Fibroblast of lung (primary cell): ENCODE measurements at regions not wholly inside any gene's neighbourhood (a gene's known extent, or its start where the extent isn't known, plus 50 kb on each side); places are given as distances from the start of the nearest gene placed in this dataset.

Experiments used
- DNase-seq, 2 donors: peaks; one replicate each; pipeline versions ENCODE4 v3.0.0 to v3.0.0-alpha.2; 2010; ENCODE audit warnings: low read depth in 2 of 2
- H2AFZ ChIP-seq: 2 replicates; pipeline ENCODE4 v1.5.1; 2012; ENCODE audit warnings: low read length, control low read depth, inconsistent platforms
- H3K27ac ChIP-seq: 2 replicates; pipeline ENCODE4 v1.5.1; 2011; ENCODE audit warnings: low read length, control low read depth; ENCODE audit not compliant: insufficient read depth
- H3K27me3 ChIP-seq: 2 replicates; pipeline ENCODE4 v1.5.1; 2011; ENCODE audit warnings: mild to moderate bottlenecking, low read length; ENCODE audit not compliant: control insufficient read depth, insufficient read depth
- H3K36me3 ChIP-seq: 2 replicates; pipeline ENCODE4 v1.5.1; 2011; ENCODE audit warnings: low read length; ENCODE audit not compliant: control insufficient read depth, insufficient read depth
- H3K4me1 ChIP-seq: 2 replicates; pipeline ENCODE4 v1.5.1; 2011; ENCODE audit warnings: low read length; ENCODE audit not compliant: control insufficient read depth, insufficient read depth; ENCODE audit errors: extremely low read depth
- H3K4me2 ChIP-seq: 2 replicates; pipeline ENCODE4 v1.5.1; 2011; ENCODE audit warnings: low read length, control low read depth; ENCODE audit not compliant: insufficient read depth; ENCODE audit errors: extremely low read depth
- H3K4me3 ChIP-seq, 4 experiments: fragments of 200-600 bp in 1 of 4; sonication (generic) in 1 of 4; replicated peaks in 1 of 4; 2 replicates each; pipeline ENCODE4 v1.5.1; 2011 to 2016; ENCODE audit warnings: low read length in 4 of 4, low read depth in 3 of 4, mild to moderate bottlenecking in 3 of 4, control low read depth in 2 of 4, inconsistent platforms in 1 of 4, mixed read lengths in 1 of 4; ENCODE audit not compliant: insufficient read depth in 1 of 4; ENCODE audit errors: control extremely low read depth in 1 of 4
- H3K79me2 ChIP-seq: 2 replicates; pipeline ENCODE4 v1.5.1; 2012; ENCODE audit warnings: mild to moderate bottlenecking, low read length, inconsistent platforms; ENCODE audit not compliant: control insufficient read depth, insufficient read depth
- H3K9ac ChIP-seq: 2 replicates; pipeline ENCODE4 v1.5.1; 2011; ENCODE audit warnings: mild to moderate bottlenecking, low read length, control low read depth; ENCODE audit not compliant: insufficient read depth
- H3K9me3 ChIP-seq: 2 replicates; pipeline ENCODE4 v1.5.1; 2012; ENCODE audit warnings: low read depth, low read length; ENCODE audit not compliant: control insufficient read depth, insufficient read depth
- H4K20me1 ChIP-seq: 2 replicates; pipeline ENCODE4 v1.5.1; 2011; ENCODE audit warnings: low read length; ENCODE audit not compliant: control insufficient read depth, insufficient read depth; ENCODE audit errors: extremely low read depth
- EZH2 ChIP-seq: IDR thresholded peaks from 2 replicates; pipeline ENCODE4 v1.5.1; 2012; ENCODE audit warnings: low read length, control low read depth, mild to moderate bottlenecking; ENCODE audit errors: missing control alignments
- TF ChIP-seq, protein P1 (sequence below), 2 donors: IDR thresholded peaks in 1 of 2; conservative IDR thresholded peaks in 1 of 2; 1 replicate in 1 of 2; 2 replicates in 1 of 2; pipeline ENCODE4 v1.5.1; 2011 to 2012; ENCODE audit warnings: low read length in 2 of 2, control low read depth in 1 of 2, inconsistent platforms in 1 of 2, low read depth in 1 of 2, mild to moderate bottlenecking in 1 of 2

DNA sequence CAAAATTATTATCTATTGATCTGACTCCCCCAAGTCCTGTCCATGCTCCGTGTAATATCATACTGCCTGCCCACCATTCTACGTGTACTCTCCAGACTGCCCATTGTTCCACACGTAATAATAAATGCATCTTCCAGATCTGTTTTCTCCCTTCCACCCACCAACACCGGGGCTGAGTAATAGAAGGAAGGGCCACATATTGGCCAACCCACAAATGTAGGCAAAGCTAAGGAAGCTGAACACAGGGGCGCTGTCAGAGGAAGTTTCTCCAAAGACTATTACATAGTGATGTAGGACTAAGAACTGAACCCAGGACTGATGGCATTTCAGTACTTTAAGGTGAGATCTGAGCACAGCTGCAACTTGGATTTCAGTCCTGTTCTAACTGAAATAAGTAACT lies 135.8 kb upstream of the GUCY1A1 start:
- TF ChIP-seq EZH2 = no peak
- no peak for DNase-seq
- no peak overlapping the region for H3K4me2 ChIP-seq

DNA sequence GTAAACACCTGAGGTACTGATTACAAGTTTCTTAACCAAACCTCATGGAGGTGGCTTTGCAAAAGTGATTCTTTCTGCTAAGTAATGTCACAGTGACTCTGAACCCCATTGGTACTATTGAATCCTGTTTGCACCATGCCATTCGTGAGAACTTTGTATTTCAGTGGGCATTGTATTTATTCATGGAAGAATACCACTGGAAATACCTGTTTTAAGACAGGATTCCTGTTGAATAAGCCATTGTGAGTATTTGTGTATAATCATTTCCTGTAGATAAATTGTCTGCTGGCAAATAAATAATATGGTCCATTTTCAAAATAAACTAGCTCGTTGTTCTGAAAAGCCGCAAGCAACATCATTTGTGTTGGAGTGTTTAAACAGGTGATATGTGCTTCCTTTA lies 136.4 kb upstream of the GUCY1A1 start:
- Histone ChIP-seq H3K9me3 (no peaks in the 10 kb centered on the region), H3K4me1 (no peaks in the 10 kb centered on the region), H3K27me3 (no peaks in the 10 kb centered on the region), H3K79me2 (no peaks in the 10 kb centered on the region), H3K4me2 (no peak overlapping the region), H3K4me3 (no peak overlapping the region), H3K9ac (no peak overlapping the region), H2AFZ (no peak overlapping the region), H3K36me3 (no peaks in the 10 kb centered on the region), H4K20me1 (no peaks in the 10 kb centered on the region), H3K27ac (no peak overlapping the region)
- no peak for DNase-seq
- TF ChIP-seq, protein P1, sequence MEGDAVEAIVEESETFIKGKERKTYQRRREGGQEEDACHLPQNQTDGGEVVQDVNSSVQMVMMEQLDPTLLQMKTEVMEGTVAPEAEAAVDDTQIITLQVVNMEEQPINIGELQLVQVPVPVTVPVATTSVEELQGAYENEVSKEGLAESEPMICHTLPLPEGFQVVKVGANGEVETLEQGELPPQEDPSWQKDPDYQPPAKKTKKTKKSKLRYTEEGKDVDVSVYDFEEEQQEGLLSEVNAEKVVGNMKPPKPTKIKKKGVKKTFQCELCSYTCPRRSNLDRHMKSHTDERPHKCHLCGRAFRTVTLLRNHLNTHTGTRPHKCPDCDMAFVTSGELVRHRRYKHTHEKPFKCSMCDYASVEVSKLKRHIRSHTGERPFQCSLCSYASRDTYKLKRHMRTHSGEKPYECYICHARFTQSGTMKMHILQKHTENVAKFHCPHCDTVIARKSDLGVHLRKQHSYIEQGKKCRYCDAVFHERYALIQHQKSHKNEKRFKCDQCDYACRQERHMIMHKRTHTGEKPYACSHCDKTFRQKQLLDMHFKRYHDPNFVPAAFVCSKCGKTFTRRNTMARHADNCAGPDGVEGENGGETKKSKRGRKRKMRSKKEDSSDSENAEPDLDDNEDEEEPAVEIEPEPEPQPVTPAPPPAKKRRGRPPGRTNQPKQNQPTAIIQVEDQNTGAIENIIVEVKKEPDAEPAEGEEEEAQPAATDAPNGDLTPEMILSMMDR (conservative IDR thresholded peaks at IDR 0.05 in 1 of 2, IDR thresholded peaks at IDR 0.05 in 1 of 2; ENCODE audit: low read depth in 1 of 2, low read length in 2 of 2) = no peak
- TF ChIP-seq EZH2 = no peak

More for the DNA sequence above, 135.8 kb upstream of the GUCY1A1 start:
- H4K20me1 ChIP-seq = no peaks in the 10 kb centered on the region
- no peaks in the 10 kb centered on the region for H3K27me3 ChIP-seq
- no peaks in the 10 kb centered on the region for H3K36me3 ChIP-seq
- H2AFZ ChIP-seq = no peak overlapping the region
- no peaks in the 10 kb centered on the region for H3K79me2 ChIP-seq
- H3K9me3 ChIP-seq = no peaks in the 10 kb centered on the region
- no peak overlapping the region for H3K9ac ChIP-seq
- no peak overlapping the region for H3K4me3 ChIP-seq
- no peak overlapping the region for H3K27ac ChIP-seq
- no peaks in the 10 kb centered on the region for H3K4me1 ChIP-seq

DNA sequence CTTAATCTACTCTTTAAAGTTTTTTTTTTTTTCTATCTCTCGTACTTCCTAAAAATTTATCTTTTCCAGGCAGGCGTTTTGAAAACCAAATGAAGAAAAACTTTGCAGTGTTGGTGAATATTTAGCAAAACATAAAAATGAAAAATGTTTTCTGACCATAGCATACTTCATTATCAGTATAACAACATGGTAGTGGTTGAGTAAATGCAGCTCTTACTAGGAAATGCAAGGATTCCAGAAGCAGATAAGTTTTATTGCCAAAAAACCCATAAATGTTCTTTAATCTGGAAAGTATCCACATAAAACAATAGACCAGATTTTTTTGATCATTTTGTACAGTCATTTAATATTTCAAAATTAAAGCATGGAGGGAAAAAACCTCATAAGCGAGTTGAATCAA lies 136.9 kb upstream of the GUCY1A1 start:
- TF ChIP-seq EZH2 = no peak
- TF ChIP-seq, protein P1 (conservative IDR thresholded peaks at IDR 0.05 in 1 of 2, IDR thresholded peaks at IDR 0.05 in 1 of 2; ENCODE audit: low read depth in 1 of 2, low read length in 2 of 2) = no peak
- no peak for DNase-seq
- H3K4me2 ChIP-seq = no peak overlapping the region
- no peak overlapping the region for H3K27ac ChIP-seq
- no peaks in the 10 kb centered on the region for H3K9me3 ChIP-seq
- no peaks in the 10 kb centered on the region for H3K4me1 ChIP-seq
- no peaks in the 10 kb centered on the region for H3K36me3 ChIP-seq
- no peak overlapping the region for H3K4me3 ChIP-seq
- no peaks in the 10 kb centered on the region for H4K20me1 ChIP-seq
- H2AFZ ChIP-seq = no peak overlapping the region
- H3K27me3 ChIP-seq = no peaks in the 10 kb centered on the region
- H3K9ac ChIP-seq = no peak overlapping the region
- no peaks in the 10 kb centered on the region for H3K79me2 ChIP-seq
